HEK293T (cell line): ENCODE measurements at regions not wholly inside any gene's neighbourhood (a gene's known extent, or its start where the extent isn't known, plus 50 kb on each side); places are given as distances from the start of the nearest gene placed in this dataset.

Experiments
- BHLHE40 ChIP-seq: fragments of 450-650 bp; IDR thresholded peaks from 2 replicates; pipeline ENCODE4 v1.6.1; 2016; ENCODE audit warnings: mild to moderate bottlenecking, moderate library complexity, borderline replicate concordance
- FOXA1 ChIP-seq: fragments of 450-650 bp; IDR thresholded peaks from 2 replicates; pipeline ENCODE4 v1.6.1; 2016; ENCODE audit warnings: mild to moderate bottlenecking
- FOXM1 ChIP-seq: fragments of 450-650 bp; IDR thresholded peaks from 2 replicates; pipeline ENCODE4 v1.6.1; 2017; ENCODE audit warnings: mild to moderate bottlenecking, borderline replicate concordance
- L3MBTL2 ChIP-seq: fragments of 450-650 bp; conservative IDR thresholded peaks from 2 replicates; pipeline ENCODE4 v1.6.1; 2016; ENCODE audit warnings: mild to moderate bottlenecking
- SP1 ChIP-seq: fragments of 450-650 bp; IDR thresholded peaks from 2 replicates; pipeline ENCODE4 v1.6.1; 2017
- SUZ12 ChIP-seq: fragments of 450-650 bp; IDR thresholded peaks from 2 replicates; pipeline ENCODE4 v1.6.1; 2016; ENCODE audit warnings: mild to moderate bottlenecking
- TF ChIP-seq, protein P1 (sequence below): fragments of 450-650 bp; IDR thresholded peaks from 2 replicates; pipeline ENCODE4 v1.6.1; 2016

DNA sequence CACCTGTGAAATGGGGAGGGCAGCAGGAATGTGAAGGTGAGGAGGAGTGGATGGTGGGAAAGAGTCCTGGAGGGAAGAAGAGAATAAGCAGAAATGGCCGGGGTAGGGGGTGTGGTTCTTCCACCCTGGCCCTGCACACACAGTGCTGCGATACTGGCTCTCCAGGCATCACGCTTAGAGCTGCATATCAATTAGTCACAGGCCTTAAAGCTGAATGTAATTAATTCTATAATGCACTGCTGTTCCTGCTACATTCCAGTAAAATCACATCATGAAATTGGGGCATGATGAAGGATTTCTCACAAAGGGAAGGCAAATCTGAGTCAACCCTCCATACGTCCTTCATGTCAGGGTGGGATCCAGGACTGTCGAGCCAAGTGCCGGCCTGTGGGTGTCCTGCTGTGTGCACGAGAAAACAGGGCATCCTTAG lies 566.1 kb downstream of the BCL11B start:
- TF ChIP-seq, protein P1, sequence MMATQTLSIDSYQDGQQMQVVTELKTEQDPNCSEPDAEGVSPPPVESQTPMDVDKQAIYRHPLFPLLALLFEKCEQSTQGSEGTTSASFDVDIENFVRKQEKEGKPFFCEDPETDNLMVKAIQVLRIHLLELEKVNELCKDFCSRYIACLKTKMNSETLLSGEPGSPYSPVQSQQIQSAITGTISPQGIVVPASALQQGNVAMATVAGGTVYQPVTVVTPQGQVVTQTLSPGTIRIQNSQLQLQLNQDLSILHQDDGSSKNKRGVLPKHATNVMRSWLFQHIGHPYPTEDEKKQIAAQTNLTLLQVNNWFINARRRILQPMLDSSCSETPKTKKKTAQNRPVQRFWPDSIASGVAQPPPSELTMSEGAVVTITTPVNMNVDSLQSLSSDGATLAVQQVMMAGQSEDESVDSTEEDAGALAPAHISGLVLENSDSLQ, result no peak
- TF ChIP-seq SP1, result no peak
- no peak for TF ChIP-seq FOXA1
- TF ChIP-seq L3MBTL2, result no peak
- TF ChIP-seq BHLHE40, result no peak
- TF ChIP-seq FOXM1, result no peak
- TF ChIP-seq SUZ12, result no peak
